GM18505 (cell line): ENCODE measurements at regions not wholly inside any gene's neighbourhood (a gene's known extent, or its start where the extent isn't known, plus 50 kb on each side); places are given as distances from the start of the nearest gene placed in this dataset.
A peak's percentile ranks its signal among the peaks of the same experiment; 100 is the strongest.

Source experiments
- ATAC-seq: cut with Tn5 transposase; IDR thresholded peaks from one replicate; pipeline ENCODE4 v1.9.1; 2021; ENCODE audit not compliant: unreplicated experiment
- POLR2A ChIP-seq: IDR thresholded peaks from 4 replicates; pipeline ENCODE4 v1.6.1; 2011; ENCODE audit warnings: borderline replicate concordance; ENCODE audit not compliant: insufficient read depth, insufficient read length; ENCODE audit errors: extremely low read depth

DNA sequence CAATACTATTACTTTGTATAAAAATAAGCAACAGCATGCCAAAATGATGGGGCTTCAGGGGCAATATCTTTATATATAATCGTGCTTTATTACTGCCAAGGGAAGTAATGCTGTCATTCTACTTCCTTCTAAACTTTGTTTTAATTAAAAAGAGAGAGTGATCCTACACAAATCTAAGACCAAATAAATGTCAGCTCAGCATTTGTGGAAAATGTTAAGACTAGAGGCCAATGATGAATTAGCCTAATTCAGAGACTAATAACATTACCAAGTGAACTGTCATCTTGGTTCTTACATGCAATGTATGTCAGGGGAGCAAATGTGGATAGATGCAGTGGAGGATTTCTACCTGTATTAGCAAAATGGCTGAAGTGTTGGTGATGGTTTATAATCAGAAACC is 166.4 kb upstream of the PTCHD1 start:
- no peak for ATAC-seq
- no peak for TF ChIP-seq POLR2A

DNA sequence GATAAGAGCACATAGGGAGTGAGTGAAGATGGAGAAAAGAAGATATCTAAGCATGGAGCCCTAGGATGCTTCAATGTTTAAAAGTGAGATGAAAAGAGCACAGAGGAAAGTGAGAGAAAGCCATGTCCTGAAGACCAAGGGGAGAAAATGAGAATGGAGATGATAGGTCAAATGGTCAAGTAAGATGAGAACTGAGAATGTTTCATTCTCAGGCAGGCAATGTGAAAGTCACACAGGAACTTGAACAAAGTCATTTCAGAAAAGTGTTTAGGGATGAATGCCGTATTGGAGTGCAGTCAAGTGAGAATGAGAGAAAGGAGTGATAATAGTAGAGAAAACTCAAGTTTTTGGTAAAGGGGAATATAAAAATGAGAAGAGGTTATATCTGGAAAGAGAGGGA is 148.7 kb upstream of the PTCHD1 start:
- peak; percentile 59 for ATAC-seq
- TF ChIP-seq POLR2A = no peak

- no peak for ATAC-seq
- TF ChIP-seq POLR2A = no peak
These were observed 146.8 kb upstream of the PTCHD1 start for GRCh38 chrX:23187819-23188218.

- TF ChIP-seq POLR2A = no peak
- ATAC-seq = no peak
These were observed 139.6 kb upstream of the PTCHD1 start for GRCh38 chrX:23194885-23195554.

DNA sequence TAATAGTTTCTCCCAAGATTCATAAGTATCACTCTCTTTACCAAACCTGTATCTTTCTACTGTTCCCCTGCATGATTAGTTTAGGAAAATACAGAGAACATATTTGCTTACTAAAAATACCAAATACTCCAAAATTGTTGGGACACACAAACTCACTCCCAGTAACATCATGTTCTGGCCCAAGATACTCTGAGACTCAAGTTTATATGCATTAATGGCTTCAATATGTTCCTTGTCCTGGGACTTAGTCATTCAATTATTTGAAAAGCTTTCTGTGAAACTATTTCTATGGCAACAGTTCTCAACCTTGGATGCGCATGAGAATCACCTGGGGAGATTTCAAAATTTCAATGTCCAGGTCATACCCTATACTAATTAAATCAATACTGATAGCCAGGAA is 138.9 kb upstream of the PTCHD1 start:
- no peak for TF ChIP-seq POLR2A
- ATAC-seq = no peak

DNA sequence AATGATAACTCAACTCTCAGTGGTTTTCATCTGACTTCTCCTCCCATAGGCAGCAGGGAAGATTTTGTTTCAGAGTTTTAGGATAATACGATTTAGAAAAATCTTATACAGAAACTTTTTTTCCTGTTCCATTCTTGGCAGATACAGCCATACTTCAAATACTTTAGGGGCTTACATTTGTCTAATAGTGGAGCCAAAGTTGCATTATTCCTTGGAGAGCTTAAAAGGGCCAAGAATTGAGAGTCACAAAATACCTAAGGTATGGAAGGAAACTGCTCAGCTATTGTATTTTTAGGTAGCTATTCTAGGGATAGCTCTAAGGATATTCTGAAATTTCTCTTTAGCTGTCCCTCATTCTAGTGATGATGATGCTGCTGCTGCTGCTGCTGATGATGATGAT is 132.9 kb upstream of the PTCHD1 start:
- no peak for ATAC-seq
- no peak for TF ChIP-seq POLR2A

- ATAC-seq = no peak
- no peak for TF ChIP-seq POLR2A
These were observed 132.3 kb upstream of the PTCHD1 start for GRCh38 chrX:23202326-23202725.

- no peak for ATAC-seq
- TF ChIP-seq POLR2A = no peak
These were observed 111.5 kb upstream of the PTCHD1 start for GRCh38 chrX:23223169-23223568.

- ATAC-seq = no peak
- no peak for TF ChIP-seq POLR2A
These were observed 106.2 kb upstream of the PTCHD1 start for GRCh38 chrX:23228454-23228853.

- no peak for TF ChIP-seq POLR2A
- no peak for ATAC-seq
These were observed 105.7 kb upstream of the PTCHD1 start for GRCh38 chrX:23228950-23229448.

GRCh38 chrX:23235051-23235450 is 99.6 kb upstream of the PTCHD1 start:
- no peak for TF ChIP-seq POLR2A
- ATAC-seq = no peak

- no peak for TF ChIP-seq POLR2A
- no peak for ATAC-seq
These were observed 88.6 kb upstream of the PTCHD1 start for GRCh38 chrX:23246001-23246400.

GRCh38 chrX:23248187-23248586 is 86.5 kb upstream of the PTCHD1 start:
- ATAC-seq = no peak
- no peak for TF ChIP-seq POLR2A

DNA sequence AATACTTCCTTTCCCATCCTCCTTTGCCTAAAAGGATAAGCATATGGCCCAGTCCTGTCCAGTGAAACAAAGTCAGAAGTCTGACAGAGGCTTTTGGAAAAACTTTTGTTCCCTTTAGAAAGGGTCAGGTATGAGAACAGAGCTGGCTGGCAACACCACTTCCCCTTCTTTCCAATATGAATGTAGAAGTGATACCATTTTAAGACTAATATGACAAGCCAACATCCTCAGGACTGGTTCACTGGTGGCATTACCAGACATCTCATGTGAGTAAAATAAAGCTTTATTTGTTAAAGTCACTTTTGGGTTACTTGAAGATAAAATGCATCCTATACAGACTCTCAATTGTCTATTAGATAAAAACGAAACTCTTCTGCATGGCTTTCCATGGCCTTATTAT is 83.6 kb upstream of the PTCHD1 start:
- ATAC-seq = no peak

GRCh38 chrX:23263892-23264291 is 70.8 kb upstream of the PTCHD1 start:
- no peak for ATAC-seq
- no peak for TF ChIP-seq POLR2A

More for the DNA sequence above, 83.6 kb upstream of the PTCHD1 start:
- TF ChIP-seq POLR2A = no peak
